ENCODE measurements at regions not wholly inside any gene's neighbourhood (a gene's known extent, or its start where the extent isn't known, plus 50 kb on each side); places are given as distances from the start of the nearest gene placed in this dataset.

- H3K4me1 ChIP-seq (ENCODE audit: insufficient read depth, low read length), result no peaks in the 10 kb centered on the region
- TF ChIP-seq MZF1 (CRISPR knock-in tag; IDR thresholded peaks at IDR 0.05; ENCODE audit: borderline replicate concordance), result no peak
- no peak for TF ChIP-seq RAD21 (CRISPR knock-in tag; IDR thresholded peaks at IDR 0.05)
- TF ChIP-seq SMC3 (IDR thresholded peaks at IDR 0.05; ENCODE audit: low read length), result no peak
- TF ChIP-seq ZNF704 (CRISPR knock-in tag; IDR thresholded peaks at IDR 0.05; ENCODE audit: borderline replicate concordance), result no peak
- DNase-seq (ENCODE audit: low spot score) (no peak), FAIRE-seq (no peak), ATAC-seq (no peak)
- intact Hi-C loops (cut with micrococcal nuclease; ENCODE audit: unreplicated experiment), result no loop called here
- no peaks in the 10 kb centered on the region for H3K79me2 ChIP-seq (ENCODE audit: insufficient read depth, low read length)
- H3K4me3 ChIP-seq (replicated peaks in 1 of 3; ENCODE audit: insufficient read depth in 1 of 3, low read depth in 2 of 3, low read length in 3 of 3), result no peak overlapping the region
- no peaks in the 10 kb centered on the region for H4K20me1 ChIP-seq (ENCODE audit: insufficient read depth, low read length)
- peaks cover 87% of the 10 kb centered on the region for H3K9me3 ChIP-seq (ENCODE audit: low read length)
- H3K4me2 ChIP-seq (ENCODE audit: low read depth, low read length), result no peak overlapping the region
- in situ Hi-C loops (cut with HindIII; ENCODE audit: extremely low pct_ligation_motif_present, low pct_unique_long_range_greater_than_20kb), result no loop called here
- no peaks in the 10 kb centered on the region for H3K27me3 ChIP-seq (ENCODE audit: control insufficient read depth in 1 of 2, insufficient read depth in 2 of 2, low read length in 2 of 2)
- no peak overlapping the region for H3K9ac ChIP-seq (ENCODE audit: insufficient read depth, low read depth, low read length)
- ChIA-PET CTCF (ENCODE audit: low intra/inter-chr PET ratio, low total read pairs) (no interaction called here), POLR2A (no interaction called here)
- BruUV-seq (replicated peaks), result no TSS peak
- no peaks in the 10 kb centered on the region for H3K36me3 ChIP-seq (replicated peaks in 1 of 2; ENCODE audit: control insufficient read depth in 1 of 2, insufficient read depth in 2 of 2, low read length in 2 of 2)
- H3K27ac ChIP-seq (ENCODE audit: extremely low read length, insufficient read depth, low read length), result no peak overlapping the region
- 3% methylated on average over 4 of the region's 4 CpGs for WGBS (ENCODE audit: low lambda C conversion rate)
- no peak overlapping the region for H2AFZ ChIP-seq (ENCODE audit: low read length)
Observed at GRCh38 chr2:5036256-5036655, 655.9 kb upstream of the SOX11 start.

- Histone ChIP-seq H3K36me3 (replicated peaks in 1 of 2; ENCODE audit: control insufficient read depth in 1 of 2, insufficient read depth in 2 of 2, low read length in 2 of 2) (no peaks in the 10 kb centered on the region), H3K27ac (ENCODE audit: extremely low read length, insufficient read depth, low read length) (no peak overlapping the region), H3K4me1 (ENCODE audit: insufficient read depth, low read length) (no peaks in the 10 kb centered on the region), H3K79me2 (ENCODE audit: insufficient read depth, low read length) (no peaks in the 10 kb centered on the region), H3K9ac (ENCODE audit: insufficient read depth, low read depth, low read length) (no peak overlapping the region), H3K4me2 (ENCODE audit: low read depth, low read length) (no peak overlapping the region), H3K9me3 (ENCODE audit: low read length) (peaks cover 95% of the 10 kb centered on the region), H4K20me1 (ENCODE audit: insufficient read depth, low read length) (no peaks in the 10 kb centered on the region), H2AFZ (ENCODE audit: low read length) (no peak overlapping the region), H3K27me3 (ENCODE audit: control insufficient read depth in 1 of 2, insufficient read depth in 2 of 2, low read length in 2 of 2) (no peaks in the 10 kb centered on the region), H3K4me3 (replicated peaks in 1 of 3; ENCODE audit: insufficient read depth in 1 of 3, low read depth in 2 of 3, low read length in 3 of 3) (no peak overlapping the region)
- ATAC-seq (no peak), DNase-seq (ENCODE audit: low spot score) (no peak), FAIRE-seq (no peak)
- intact Hi-C loops (cut with micrococcal nuclease; ENCODE audit: unreplicated experiment) (no loop called here), in situ Hi-C loops (cut with HindIII; ENCODE audit: extremely low pct_ligation_motif_present, low pct_unique_long_range_greater_than_20kb) (no loop called here)
- BruUV-seq (replicated peaks), result no TSS peak
- POLR2A ChIA-PET, result no interaction called here
- CTCF ChIA-PET (ENCODE audit: low intra/inter-chr PET ratio, low total read pairs), result no interaction called here
- WGBS (ENCODE audit: low lambda C conversion rate), result 5% methylated on average over 6 of the region's 6 CpGs
- TF ChIP-seq ZNF280B (CRISPR knock-in tag; IDR thresholded peaks at IDR 0.05; ENCODE audit: borderline replicate concordance) (no peak), ZNF597 (CRISPR knock-in tag; IDR thresholded peaks at IDR 0.05) (no peak), ATF6 (CRISPR knock-in tag; conservative IDR thresholded peaks at IDR 0.05) (no peak), CHD4 (IDR thresholded peaks at IDR 0.05; ENCODE audit: borderline replicate concordance, low read length) (no peak), ZNF746 (CRISPR knock-in tag; IDR thresholded peaks at IDR 0.05) (no peak), CC2D1A (CRISPR knock-in tag; IDR thresholded peaks at IDR 0.05) (no peak), GATAD2A (CRISPR knock-in tag; IDR thresholded peaks at IDR 0.05) (no peak), EEA1 (CRISPR knock-in tag; IDR thresholded peaks at IDR 0.05; ENCODE audit: borderline replicate concordance) (no peak), CHCHD3 (CRISPR knock-in tag; IDR thresholded peaks at IDR 0.05) (no peak)
Observed at GRCh38 chr2:5039241-5039975, 652.8 kb upstream of the SOX11 start.
